Hepatic stellate cell (primary cell): ENCODE measurements at regions not wholly inside any gene's neighbourhood (a gene's known extent, or its start where the extent isn't known, plus 50 kb on each side); places are given as distances from the start of the nearest gene placed in this dataset.

ENCODE experiments used
- DNase-seq: peaks from one replicate; pipeline ENCODE4 v3.0.0; 2011; ENCODE audit warnings: low spot score

GRCh38 chr20:24738981-24739633 is 210.0 kb upstream of the CST7 start:
- DNase-seq: no peak

- DNase-seq: no peak
These were observed 209.3 kb upstream of the CST7 start for GRCh38 chr20:24739746-24740145.

- DNase-seq: no peak
These were observed 207.5 kb upstream of the CST7 start for GRCh38 chr20:24741493-24742072.

- no peak for DNase-seq
These were observed 206.6 kb upstream of the CST7 start for GRCh38 chr20:24742436-24742835.

- DNase-seq: no peak
These were observed 206.1 kb upstream of the CST7 start for GRCh38 chr20:24742989-24743388.

GRCh38 chr20:24743641-24744040 is 205.4 kb upstream of the CST7 start:
- no peak for DNase-seq

GRCh38 chr20:24744747-24745146 is 204.3 kb upstream of the CST7 start:
- no peak for DNase-seq

GRCh38 chr20:24745206-24745605 is 203.9 kb upstream of the CST7 start:
- DNase-seq: no peak

GRCh38 chr20:24745617-24746350 is 203.3 kb upstream of the CST7 start:
- DNase-seq: no peak

GRCh38 chr20:24746351-24746685 is 202.8 kb upstream of the CST7 start:
- no peak for DNase-seq

GRCh38 chr20:24747010-24747712 is 201.9 kb upstream of the CST7 start:
- no peak for DNase-seq

GRCh38 chr20:24747881-24748595 is 201.0 kb upstream of the CST7 start:
- DNase-seq: no peak

GRCh38 chr20:24751551-24751950 is 197.5 kb upstream of the CST7 start:
- DNase-seq: no peak

- no peak for DNase-seq
These were observed 196.5 kb upstream of the CST7 start for GRCh38 chr20:24752612-24753011.

GRCh38 chr20:24753130-24753529 is 195.9 kb upstream of the CST7 start:
- no peak for DNase-seq

- DNase-seq: no peak
These were observed 194.4 kb upstream of the CST7 start for GRCh38 chr20:24754691-24755090.

- no peak for DNase-seq
These were observed 193.6 kb upstream of the CST7 start for GRCh38 chr20:24755411-24755922.

- no peak for DNase-seq
These were observed 192.6 kb upstream of the CST7 start for GRCh38 chr20:24756292-24757025.

GRCh38 chr20:24761220-24762065 is 187.6 kb upstream of the CST7 start:
- no peak for DNase-seq

- no peak for DNase-seq
These were observed 186.7 kb upstream of the CST7 start for GRCh38 chr20:24762371-24762770.
